Neural cell (in vitro differentiated cells): ENCODE measurements at regions not wholly inside any gene's neighbourhood (a gene's known extent, or its start where the extent isn't known, plus 50 kb on each side); places are given as distances from the start of the nearest gene placed in this dataset.

ENCODE experiments used
- EP300 ChIP-seq: fragments of 450-650 bp; conservative IDR thresholded peaks from 2 replicates; pipeline ENCODE4 v1.6.1; 2014; ENCODE audit warnings: antibody characterized with exemption, mild to moderate bottlenecking, moderate library complexity; ENCODE audit not compliant: poor library complexity, severe bottlenecking
- TF ChIP-seq, protein P1 (sequence below): fragments of 450-650 bp; IDR thresholded peaks from 2 replicates; pipeline ENCODE4 v1.5.1; 2014; ENCODE audit warnings: antibody characterized with exemption, mild to moderate bottlenecking, moderate library complexity; ENCODE audit not compliant: poor library complexity, severe bottlenecking

DNA sequence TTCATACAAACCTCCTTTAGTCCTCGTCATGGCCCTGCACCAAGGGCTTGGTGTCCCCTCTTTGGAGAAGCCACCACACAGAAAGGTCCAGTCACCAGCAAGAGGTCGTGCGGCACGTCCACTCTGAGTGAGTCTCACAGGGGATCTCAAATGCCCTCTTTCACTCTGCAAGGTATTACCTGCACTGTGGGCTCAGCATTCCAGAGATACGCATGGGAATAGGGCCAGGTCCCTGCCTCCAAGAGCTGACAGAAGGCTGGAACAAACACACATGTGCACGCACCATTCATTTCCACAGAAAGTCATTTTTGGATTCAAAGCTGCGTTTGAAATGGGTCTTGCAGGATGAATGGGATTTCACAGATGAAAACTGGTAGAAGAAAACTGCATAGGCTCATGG, 50.4 kb upstream of the TJP1 start:
- TF ChIP-seq EP300, result no peak
- TF ChIP-seq, protein P1, sequence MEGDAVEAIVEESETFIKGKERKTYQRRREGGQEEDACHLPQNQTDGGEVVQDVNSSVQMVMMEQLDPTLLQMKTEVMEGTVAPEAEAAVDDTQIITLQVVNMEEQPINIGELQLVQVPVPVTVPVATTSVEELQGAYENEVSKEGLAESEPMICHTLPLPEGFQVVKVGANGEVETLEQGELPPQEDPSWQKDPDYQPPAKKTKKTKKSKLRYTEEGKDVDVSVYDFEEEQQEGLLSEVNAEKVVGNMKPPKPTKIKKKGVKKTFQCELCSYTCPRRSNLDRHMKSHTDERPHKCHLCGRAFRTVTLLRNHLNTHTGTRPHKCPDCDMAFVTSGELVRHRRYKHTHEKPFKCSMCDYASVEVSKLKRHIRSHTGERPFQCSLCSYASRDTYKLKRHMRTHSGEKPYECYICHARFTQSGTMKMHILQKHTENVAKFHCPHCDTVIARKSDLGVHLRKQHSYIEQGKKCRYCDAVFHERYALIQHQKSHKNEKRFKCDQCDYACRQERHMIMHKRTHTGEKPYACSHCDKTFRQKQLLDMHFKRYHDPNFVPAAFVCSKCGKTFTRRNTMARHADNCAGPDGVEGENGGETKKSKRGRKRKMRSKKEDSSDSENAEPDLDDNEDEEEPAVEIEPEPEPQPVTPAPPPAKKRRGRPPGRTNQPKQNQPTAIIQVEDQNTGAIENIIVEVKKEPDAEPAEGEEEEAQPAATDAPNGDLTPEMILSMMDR, result no peak
